Stromal cell of bone marrow (primary cell): ENCODE measurements at regions not wholly inside any gene's neighbourhood (a gene's known extent, or its start where the extent isn't known, plus 50 kb on each side); places are given as distances from the start of the nearest gene placed in this dataset.

Source experiments
- DNase-seq: peaks from one replicate; pipeline ENCODE4 v3.0.0-alpha.2; 2012; ENCODE audit warnings: low read depth

GRCh38 chr2:128494307-128494639 lies 175.6 kb upstream of the HS6ST1 start:
- no peak for DNase-seq

DNA sequence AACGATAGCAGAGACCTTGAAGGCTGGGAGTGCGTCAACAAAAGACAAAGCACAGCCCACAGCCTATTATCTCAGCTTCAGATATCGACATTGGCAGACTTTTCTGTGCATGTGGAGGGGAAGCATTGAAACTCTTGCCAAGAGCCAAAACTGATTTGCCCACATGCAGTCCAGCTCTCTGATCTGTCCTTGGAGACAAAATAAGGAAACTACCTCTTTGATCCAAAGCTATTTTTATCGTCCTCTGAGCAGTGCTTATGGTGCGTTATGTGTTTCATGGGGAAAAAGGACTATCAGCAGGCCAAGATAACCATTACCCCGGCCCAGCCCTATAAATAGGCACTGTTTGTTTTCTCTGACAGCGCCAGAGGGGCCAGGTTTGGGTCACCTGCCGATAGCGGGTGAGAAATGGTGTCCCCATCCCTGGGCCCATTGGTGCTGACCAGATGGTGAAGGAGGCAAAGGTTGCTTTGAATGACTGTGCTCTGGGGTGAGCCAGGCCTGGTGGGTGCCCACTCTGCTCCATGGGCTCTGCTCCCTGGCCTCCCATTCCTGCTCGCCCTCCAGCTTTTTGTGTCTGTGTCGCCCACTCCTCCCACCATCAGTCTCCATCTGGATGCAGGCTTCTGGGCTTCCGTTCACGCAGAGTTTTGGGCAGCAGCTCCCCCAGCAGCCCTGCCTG lies 176.1 kb upstream of the HS6ST1 start:
- no peak for DNase-seq

- no peak for DNase-seq
These were observed 177.4 kb upstream of the HS6ST1 start for GRCh38 chr2:128495996-128496547.

- no peak for DNase-seq
These were observed 178.0 kb upstream of the HS6ST1 start for GRCh38 chr2:128496700-128497099.

- DNase-seq = no peak
These were observed 178.8 kb upstream of the HS6ST1 start for GRCh38 chr2:128497461-128497860.

DNA sequence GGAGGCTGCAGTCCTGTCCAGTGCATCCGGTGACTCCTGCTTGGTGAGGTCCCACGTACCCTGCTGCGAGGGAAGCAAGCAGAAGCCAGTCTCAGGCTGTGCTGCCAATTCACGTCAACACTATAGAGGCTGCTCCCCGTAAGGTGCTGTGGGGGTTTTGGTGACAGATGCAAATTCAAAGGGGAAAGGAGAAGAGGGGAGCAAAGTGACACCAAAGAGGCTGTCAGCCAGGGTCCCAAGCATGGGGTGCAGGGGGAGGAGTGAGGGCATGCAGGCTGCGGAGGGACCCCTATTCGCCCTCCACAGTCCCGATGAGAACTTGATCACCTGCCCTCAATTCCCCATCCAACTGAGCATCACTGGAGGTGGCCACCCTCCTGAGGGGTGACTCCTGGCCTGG lies 179.4 kb upstream of the HS6ST1 start:
- no peak for DNase-seq

GRCh38 chr2:128498589-128498988 lies 179.9 kb upstream of the HS6ST1 start:
- no peak for DNase-seq

DNA sequence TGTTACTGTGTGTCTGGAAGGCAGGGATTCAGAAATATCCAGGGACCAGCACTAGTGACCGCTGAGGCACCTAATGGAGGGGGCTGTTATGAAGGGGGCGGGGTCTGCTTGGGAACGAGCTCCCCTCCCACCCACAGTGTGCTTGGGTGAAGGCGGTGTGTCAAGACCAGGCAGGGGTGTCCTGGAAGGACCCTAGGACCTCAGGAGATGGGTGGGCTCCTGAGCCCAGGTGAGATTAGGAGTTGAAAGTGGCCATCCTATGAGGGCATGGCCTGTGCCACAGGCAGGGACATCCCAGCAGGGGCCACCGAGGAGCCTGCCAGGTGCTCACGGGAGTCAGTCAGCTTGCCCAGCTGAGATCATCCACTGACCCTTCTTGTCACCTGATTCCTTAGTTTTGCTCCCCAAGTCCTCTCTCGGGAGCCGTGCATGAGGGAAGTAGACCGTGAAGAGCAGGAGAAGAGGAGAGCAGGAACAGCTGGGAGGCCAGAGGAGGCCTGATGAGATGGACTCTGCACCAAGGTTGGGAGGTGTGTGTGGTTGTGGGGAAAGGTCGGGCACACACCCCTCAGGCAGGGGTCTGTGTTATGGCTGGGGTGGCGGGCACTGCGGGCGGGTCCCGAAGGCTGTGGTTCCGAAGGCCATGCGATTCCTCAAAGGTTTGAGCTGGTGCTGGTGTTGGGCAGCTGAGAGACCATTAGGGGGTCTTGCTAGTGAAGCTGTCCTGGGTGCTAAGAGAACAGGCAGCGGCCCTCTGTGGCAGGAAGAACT lies 180.9 kb upstream of the HS6ST1 start:
- DNase-seq = no peak

- no peak for DNase-seq
These were observed 181.6 kb upstream of the HS6ST1 start for GRCh38 chr2:128500138-128500800.

DNA sequence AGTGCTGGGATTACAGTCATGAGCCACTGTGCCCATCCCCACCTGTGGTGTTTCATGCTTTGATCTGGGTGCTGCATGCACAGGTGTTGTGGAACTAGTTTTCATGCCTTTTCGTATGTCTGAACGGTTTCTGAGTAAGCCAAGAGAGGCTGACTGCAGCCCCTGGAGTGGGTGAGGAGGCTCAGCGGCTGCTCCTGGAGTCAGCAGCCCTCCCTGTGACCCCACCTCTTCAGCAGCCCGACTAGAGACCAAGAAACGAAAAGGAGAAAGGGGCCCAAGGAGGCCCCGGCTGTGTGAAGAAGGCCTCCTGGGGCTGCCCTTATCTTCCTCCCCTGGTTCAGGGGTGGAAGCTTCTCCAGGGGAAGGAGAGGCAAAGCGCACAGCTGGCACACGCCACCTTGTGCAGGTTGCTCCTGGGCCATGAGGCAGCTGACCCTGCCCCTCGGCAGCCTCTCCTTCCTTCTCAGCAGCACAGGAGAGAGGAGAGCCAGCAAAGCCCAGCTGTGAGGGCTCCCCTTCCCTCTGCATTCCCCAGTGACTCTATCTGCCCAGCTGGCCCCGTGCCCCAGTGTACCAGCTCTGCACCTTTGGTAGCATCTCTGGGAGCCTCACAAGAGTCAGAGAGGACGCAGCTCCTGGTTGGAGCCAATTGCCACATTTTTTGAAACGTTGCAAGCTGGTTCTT lies 182.5 kb upstream of the HS6ST1 start:
- no peak for DNase-seq

DNA sequence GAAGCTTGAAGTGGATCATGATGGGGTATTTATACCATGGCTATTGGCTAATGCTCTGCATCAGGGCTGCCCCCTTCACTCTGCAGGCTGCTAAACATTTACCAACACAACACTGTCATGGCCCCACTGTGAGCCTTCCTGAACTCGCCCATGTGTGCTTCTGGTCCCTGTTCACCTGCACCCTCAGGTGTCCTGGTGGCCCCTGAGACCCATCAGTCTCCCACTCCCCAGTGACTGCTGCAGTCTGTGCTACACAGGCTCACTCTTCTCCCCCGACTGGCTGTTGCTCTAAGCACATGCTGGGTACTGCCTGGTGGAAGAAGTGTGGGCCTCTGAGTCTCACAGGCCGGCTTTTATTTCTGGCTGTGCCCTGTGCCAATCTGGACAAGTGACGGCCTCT lies 183.0 kb upstream of the HS6ST1 start:
- no peak for DNase-seq

- DNase-seq = no peak
These were observed 183.5 kb upstream of the HS6ST1 start for GRCh38 chr2:128502200-128502599.

GRCh38 chr2:128502638-128503246 lies 184.1 kb upstream of the HS6ST1 start:
- no peak for DNase-seq

GRCh38 chr2:128503399-128504245 lies 185.0 kb upstream of the HS6ST1 start:
- no peak for DNase-seq

- no peak for DNase-seq
These were observed 185.8 kb upstream of the HS6ST1 start for GRCh38 chr2:128504246-128505149.

GRCh38 chr2:128505150-128505490 lies 186.5 kb upstream of the HS6ST1 start:
- no peak for DNase-seq

DNA sequence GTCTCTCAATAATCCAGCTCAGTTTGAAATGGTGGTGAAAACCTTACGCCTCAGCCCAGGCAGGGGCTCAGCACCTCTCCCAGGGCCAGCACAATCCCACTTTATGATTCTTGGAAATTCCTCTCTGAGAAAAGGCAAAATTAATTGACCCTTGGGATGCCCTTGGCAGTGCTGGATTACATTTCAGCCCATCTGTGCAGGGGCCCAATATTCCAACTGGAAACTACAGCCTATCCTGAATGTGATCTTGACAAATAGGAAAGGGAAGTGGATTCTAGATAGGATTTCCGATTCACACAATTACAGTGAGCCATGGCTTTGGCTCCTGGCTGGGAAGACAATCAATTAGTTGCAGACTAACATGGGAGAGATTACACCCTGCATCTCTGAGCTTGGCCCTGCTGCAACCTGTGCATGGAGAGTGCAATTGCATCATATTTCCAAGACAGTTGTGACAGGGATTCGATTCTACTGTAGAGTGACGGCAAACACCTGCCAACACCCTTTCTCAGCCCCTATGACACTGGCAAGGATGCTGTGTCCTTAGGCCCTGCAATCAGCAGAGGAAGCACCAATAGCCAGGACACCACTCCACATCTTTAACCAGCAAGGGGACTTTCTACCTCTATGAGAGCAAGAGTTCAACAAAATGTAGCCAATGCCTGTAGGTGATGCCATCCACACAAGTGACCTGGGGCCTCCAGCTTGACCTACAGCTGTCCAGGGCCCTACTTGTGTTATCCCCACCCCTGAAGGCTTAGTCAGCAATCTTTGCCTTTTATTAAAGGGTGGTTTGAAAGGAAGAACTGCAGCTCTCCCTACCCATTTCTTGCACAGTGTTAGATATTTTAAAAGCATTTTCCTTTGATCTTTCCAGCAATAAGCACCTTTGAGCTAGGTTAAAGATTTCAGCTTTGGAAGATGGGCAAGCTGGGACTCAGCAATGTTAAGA lies 187.2 kb upstream of the HS6ST1 start:
- no peak for DNase-seq

DNA sequence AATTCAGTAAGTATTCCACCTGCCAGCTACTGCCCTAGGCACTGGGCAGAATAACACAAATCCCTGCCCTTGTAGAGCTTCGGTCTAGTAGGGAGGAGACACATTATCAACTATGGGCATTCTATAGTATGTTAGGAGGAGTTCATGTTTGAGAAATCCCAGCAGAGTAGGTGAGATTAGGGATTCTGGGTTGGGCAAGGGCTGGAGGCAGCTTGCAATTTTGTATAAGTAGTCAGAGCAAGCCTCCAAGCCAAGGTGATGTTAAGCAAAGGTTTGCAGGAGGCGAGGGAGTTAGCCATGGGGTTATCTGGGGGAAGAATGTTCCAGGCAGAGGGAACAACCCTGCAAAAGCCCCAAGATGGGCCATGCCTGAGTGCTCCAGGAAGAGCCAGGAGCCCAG lies 187.9 kb upstream of the HS6ST1 start:
- no peak for DNase-seq
